HFFc6 (cell line): ENCODE measurements at regions not wholly inside any gene's neighbourhood (a gene's known extent, or its start where the extent isn't known, plus 50 kb on each side); places are given as distances from the start of the nearest gene placed in this dataset.

Experiments
- DNase-seq: peaks from one replicate; pipeline ENCODE4 v3.0.0-alpha.2; 2018
- H3K27ac Mint-ChIP-seq: 2 replicates; pipeline ENCODE4 v1.8.0; 2020; ENCODE audit warnings: mild to moderate bottlenecking, mixed read lengths
- H3K27me3 Mint-ChIP-seq: 2 replicates; pipeline ENCODE4 v1.8.0; 2021; ENCODE audit warnings: mild to moderate bottlenecking, moderate library complexity, mixed read lengths; ENCODE audit not compliant: insufficient read depth
- H3K36me3 Mint-ChIP-seq: 2 replicates; pipeline ENCODE4 v1.8.0; 2021; ENCODE audit warnings: low read depth, mixed read lengths
- H3K4me1 Mint-ChIP-seq: 2 replicates; pipeline ENCODE4 v1.8.0; 2020; ENCODE audit warnings: low read depth, mixed read lengths
- H3K4me3 Mint-ChIP-seq: 2 replicates; pipeline ENCODE4 v1.8.0; 2020; ENCODE audit warnings: mild to moderate bottlenecking, moderate library complexity, mixed read lengths
- H3K9me3 Mint-ChIP-seq: 2 replicates; pipeline ENCODE4 v1.8.0; 2020; ENCODE audit warnings: mild to moderate bottlenecking, mixed read lengths
- TF ChIP-seq, protein P1 (sequence below): fragments of 200-600 bp; sonication (generic); IDR thresholded peaks from 2 replicates; pipeline ENCODE4 v1.5.0; 2021; ENCODE audit warnings: antibody characterized with exemption, mild to moderate bottlenecking

DNA sequence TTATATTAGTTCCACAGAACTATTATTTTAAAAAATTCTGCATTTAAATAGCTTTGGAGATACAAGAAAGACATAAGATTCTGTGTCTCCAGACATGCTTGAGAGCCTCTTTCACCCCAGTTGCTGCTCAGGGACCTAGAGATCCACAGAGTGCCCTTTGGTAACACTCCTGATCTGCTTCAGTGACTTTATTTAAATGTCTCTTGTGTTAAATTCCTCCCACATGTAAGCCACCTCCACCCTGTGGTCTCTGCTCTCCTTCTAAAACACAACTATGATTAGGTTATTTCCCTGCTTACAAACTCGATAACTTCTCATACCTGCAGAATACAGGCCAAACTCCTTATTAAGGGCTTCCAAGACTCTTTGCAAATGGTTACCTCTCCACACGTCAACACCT, 141.0 kb downstream of the RFC3 start:
- H3K36me3 Mint-ChIP-seq, result no peaks in the 10 kb centered on the region
- peaks cover 4% of the 10 kb centered on the region for H3K4me1 Mint-ChIP-seq
- TF ChIP-seq, protein P1, sequence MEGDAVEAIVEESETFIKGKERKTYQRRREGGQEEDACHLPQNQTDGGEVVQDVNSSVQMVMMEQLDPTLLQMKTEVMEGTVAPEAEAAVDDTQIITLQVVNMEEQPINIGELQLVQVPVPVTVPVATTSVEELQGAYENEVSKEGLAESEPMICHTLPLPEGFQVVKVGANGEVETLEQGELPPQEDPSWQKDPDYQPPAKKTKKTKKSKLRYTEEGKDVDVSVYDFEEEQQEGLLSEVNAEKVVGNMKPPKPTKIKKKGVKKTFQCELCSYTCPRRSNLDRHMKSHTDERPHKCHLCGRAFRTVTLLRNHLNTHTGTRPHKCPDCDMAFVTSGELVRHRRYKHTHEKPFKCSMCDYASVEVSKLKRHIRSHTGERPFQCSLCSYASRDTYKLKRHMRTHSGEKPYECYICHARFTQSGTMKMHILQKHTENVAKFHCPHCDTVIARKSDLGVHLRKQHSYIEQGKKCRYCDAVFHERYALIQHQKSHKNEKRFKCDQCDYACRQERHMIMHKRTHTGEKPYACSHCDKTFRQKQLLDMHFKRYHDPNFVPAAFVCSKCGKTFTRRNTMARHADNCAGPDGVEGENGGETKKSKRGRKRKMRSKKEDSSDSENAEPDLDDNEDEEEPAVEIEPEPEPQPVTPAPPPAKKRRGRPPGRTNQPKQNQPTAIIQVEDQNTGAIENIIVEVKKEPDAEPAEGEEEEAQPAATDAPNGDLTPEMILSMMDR, result no peak
- DNase-seq, result no peak
- H3K27ac Mint-ChIP-seq, result no peak overlapping the region
- no peaks in the 10 kb centered on the region for H3K9me3 Mint-ChIP-seq
- H3K4me3 Mint-ChIP-seq, result no peak overlapping the region
- H3K27me3 Mint-ChIP-seq, result no peaks in the 10 kb centered on the region; the same call in 1 of the 2 replicates

DNA sequence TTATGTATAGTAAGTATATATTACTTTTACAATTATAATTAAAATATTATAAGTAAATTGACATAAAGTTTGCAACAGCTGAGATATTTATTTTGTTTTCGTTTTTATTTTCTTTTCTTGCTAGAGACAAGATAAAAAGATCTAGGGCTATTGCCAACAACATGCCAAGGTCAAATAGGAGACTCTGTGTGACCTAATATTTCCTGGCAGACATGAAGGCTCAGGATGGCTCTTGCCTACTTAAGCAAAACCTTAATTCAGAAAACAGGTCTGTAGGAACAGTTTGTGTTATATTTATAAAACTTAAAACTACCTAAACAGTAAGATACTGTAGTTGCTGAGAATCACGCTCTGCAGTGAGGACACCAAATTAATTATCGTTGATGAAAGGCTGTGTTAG, 145.2 kb downstream of the RFC3 start:
- H3K27ac Mint-ChIP-seq, result no peak overlapping the region
- no peaks in the 10 kb centered on the region for H3K9me3 Mint-ChIP-seq
- H3K4me3 Mint-ChIP-seq, result no peak overlapping the region
- DNase-seq, result no peak
- H3K27me3 Mint-ChIP-seq, result no peaks in the 10 kb centered on the region; the same call in 1 of the 2 replicates
- H3K4me1 Mint-ChIP-seq, result no peaks in the 10 kb centered on the region
- TF ChIP-seq, protein P1, result no peak
- H3K36me3 Mint-ChIP-seq, result no peaks in the 10 kb centered on the region

DNA sequence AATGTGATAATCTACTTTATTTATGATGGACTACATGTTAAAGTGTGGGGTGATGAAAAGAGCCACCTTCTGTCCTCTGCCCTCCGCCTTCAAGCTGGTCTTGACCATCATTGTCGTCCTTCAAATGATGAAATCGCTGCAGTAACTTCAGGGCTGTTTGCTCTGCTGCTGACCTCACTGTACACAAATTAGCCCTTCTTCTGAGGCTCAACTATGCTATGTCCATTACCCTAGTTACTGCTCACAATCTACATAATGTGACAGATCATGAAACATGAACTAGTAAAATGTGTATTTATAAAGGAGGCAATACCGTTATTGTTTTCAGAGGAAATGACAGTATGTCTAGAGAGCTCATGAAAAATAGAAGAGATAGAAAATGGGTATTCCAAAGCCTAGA, 145.9 kb downstream of the RFC3 start:
- H3K4me3 Mint-ChIP-seq, result no peak overlapping the region
- H3K36me3 Mint-ChIP-seq, result no peaks in the 10 kb centered on the region
- TF ChIP-seq, protein P1, result no peak
- H3K4me1 Mint-ChIP-seq, result no peaks in the 10 kb centered on the region
- H3K27me3 Mint-ChIP-seq, result no peaks in the 10 kb centered on the region; the same call in 1 of the 2 replicates
- H3K9me3 Mint-ChIP-seq, result no peaks in the 10 kb centered on the region
- no peak overlapping the region for H3K27ac Mint-ChIP-seq
- DNase-seq, result no peak

DNA sequence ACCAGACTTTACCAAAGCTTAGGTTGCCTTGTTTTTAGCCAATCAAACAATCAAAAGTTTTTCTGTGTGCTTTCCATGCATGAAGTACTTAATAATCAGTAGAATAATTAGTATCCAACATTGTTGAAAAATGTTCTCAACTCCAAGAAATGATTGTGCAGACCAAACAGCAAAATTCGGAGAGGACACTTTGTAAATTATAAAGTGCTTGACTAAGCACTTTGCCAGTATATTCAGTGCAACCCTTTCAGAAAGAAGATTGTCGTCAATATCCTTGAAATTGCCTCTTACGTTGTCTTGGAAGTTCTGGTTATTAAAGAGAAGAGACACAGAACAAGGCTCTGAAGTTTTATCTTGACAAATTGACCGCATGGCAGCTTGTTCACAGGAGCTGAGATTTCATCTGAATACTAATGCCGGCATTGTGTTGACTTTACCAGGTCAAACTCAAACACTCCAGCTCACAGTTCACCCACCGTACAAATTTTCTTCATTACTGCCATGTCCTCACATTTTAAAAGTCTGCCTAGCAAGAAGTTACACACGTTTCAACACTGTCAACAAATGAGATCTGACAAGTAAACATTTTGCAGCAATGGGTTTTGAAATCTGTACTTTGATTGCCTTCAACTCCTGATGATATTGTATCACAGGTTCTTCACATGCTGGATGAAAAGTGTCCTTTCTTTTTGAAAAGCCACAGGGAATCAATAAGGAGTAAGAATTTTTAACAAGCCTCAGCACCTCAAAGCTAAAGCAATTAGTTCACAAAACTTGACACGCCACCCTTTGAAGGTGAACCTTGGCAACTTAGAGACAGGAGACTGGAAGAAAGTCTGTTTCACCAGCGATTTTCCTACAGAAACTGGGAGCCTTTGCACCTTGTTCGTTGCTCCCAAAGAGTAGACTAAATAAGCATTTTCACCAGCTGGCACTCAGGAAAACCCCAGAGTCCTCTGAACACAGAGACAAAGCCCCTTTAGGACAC, 150.9 kb downstream of the RFC3 start:
- H3K9me3 Mint-ChIP-seq, result no peaks in the 10 kb centered on the region
- no peaks in the 10 kb centered on the region for H3K27me3 Mint-ChIP-seq
- H3K4me1 Mint-ChIP-seq, result no peaks in the 10 kb centered on the region
- TF ChIP-seq, protein P1, result no peak
- no peak overlapping the region for H3K27ac Mint-ChIP-seq
- H3K4me3 Mint-ChIP-seq, result no peak overlapping the region
- no peaks in the 10 kb centered on the region for H3K36me3 Mint-ChIP-seq
- DNase-seq, result no peak

DNA sequence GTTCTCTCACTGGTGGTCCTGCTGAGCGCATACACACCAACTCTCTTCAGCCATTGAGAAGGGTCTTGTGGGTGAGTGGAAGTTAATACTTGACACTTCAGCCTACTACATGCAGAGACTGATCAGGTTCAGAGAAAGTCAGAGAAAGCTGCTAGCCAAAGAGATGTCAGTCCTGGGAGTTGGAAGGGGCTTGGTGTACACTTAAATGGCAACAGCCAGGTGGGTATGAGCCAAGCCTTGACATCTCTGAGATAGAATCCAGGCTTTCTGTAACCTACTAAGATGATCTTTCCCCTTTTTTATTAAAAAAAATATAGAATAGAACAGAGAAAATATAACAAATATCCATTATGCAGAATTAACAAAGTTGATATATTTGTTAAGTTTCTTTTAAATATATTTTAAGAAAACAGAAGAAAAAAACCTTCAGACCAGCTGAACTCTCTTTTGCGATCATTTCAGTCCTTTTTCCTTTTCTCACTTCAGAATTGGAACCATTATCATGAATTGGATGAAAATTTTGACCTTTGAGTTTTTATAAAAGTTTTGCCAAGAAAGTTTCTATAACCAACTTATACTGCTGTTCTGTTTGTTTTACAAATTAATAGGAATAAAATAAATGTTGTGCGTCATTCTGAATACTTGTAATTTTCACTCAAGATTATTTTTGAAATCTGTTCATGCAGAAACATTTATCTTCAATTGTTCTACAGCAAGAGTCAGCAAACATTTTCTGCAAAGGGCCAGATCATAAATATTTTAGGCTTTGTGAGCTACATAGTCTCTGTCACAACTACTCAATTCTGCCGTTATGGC, 153.0 kb downstream of the RFC3 start:
- no peaks in the 10 kb centered on the region for H3K4me1 Mint-ChIP-seq
- no peaks in the 10 kb centered on the region for H3K36me3 Mint-ChIP-seq
- TF ChIP-seq, protein P1, result no peak
- no peak overlapping the region for H3K27ac Mint-ChIP-seq
- H3K9me3 Mint-ChIP-seq, result no peaks in the 10 kb centered on the region
- no peaks in the 10 kb centered on the region for H3K27me3 Mint-ChIP-seq
- DNase-seq, result no peak
- no peak overlapping the region for H3K4me3 Mint-ChIP-seq
